Keratinocyte (primary cell): ENCODE measurements at regions not wholly inside any gene's neighbourhood (a gene's known extent, or its start where the extent isn't known, plus 50 kb on each side); places are given as distances from the start of the nearest gene placed in this dataset.

Experiments
- DNase-seq: peaks from one replicate; pipeline ENCODE4 v3.0.0-alpha.2; 2011; ENCODE audit warnings: low read depth, missing footprints, low spot score
- FAIRE-seq: peaks from 2 replicates; lab custom pipeline; 2011; peaks lifted over from hg19 to GRCh38; lab: Jason Lieb, UNC
- H2AFZ ChIP-seq: 2 replicates; pipeline ENCODE4 v1.6.0; 2012; ENCODE audit warnings: low read length, control low read depth, inconsistent platforms; ENCODE audit not compliant: control insufficient read depth
- H3K27ac ChIP-seq: 2 replicates; pipeline ENCODE4 v1.5.1; 2011; ENCODE audit warnings: low read length; ENCODE audit not compliant: control insufficient read depth, insufficient read depth
- H3K27me3 ChIP-seq: 3 replicates; pipeline ENCODE4 v1.6.0; 2011; ENCODE audit warnings: low read length; ENCODE audit not compliant: control insufficient read depth, insufficient read depth; ENCODE audit errors: extremely low read depth
- H3K36me3 ChIP-seq, 2 experiments: 2 replicates in 1 of 2; 3 replicates in 1 of 2; pipeline ENCODE4 v1.5.1; 2011; ENCODE audit warnings: low read length in 2 of 2, mild to moderate bottlenecking in 1 of 2; ENCODE audit not compliant: control insufficient read depth in 2 of 2, insufficient read depth in 2 of 2; ENCODE audit errors: extremely low read depth in 1 of 2
- H3K4me1 ChIP-seq: 3 replicates; pipeline ENCODE4 v1.5.1; 2011; ENCODE audit warnings: low read length; ENCODE audit not compliant: control insufficient read depth, insufficient read depth; ENCODE audit errors: extremely low read depth
- H3K4me2 ChIP-seq: 3 replicates; pipeline ENCODE4 v1.6.0; 2011; ENCODE audit warnings: low read depth, low read length; ENCODE audit not compliant: control insufficient read depth, insufficient read depth; ENCODE audit errors: extremely low read depth
- H3K4me3 ChIP-seq, 3 experiments: fragments of 200-600 bp in 1 of 3; sonication (generic) in 1 of 3; 2 replicates in 2 of 3; 3 replicates in 1 of 3; pipeline ENCODE4 v1.5.1; 2011 to 2016; ENCODE audit warnings: low read length in 3 of 3, mild to moderate bottlenecking in 3 of 3, control low read depth in 2 of 3, inconsistent platforms in 1 of 3, low read depth in 1 of 3, mixed read lengths in 1 of 3, mixed run types in 1 of 3, moderate library complexity in 1 of 3; ENCODE audit not compliant: control insufficient read depth in 2 of 3, insufficient read depth in 2 of 3; ENCODE audit errors: extremely low read depth in 1 of 3
- H3K79me2 ChIP-seq: 2 replicates; pipeline ENCODE4 v1.6.0; 2012; ENCODE audit warnings: low read length; ENCODE audit not compliant: control insufficient read depth, insufficient read depth
- H3K9ac ChIP-seq: 3 replicates; pipeline ENCODE4 v1.6.0; 2011; ENCODE audit warnings: low read length; ENCODE audit not compliant: control insufficient read depth, insufficient read depth; ENCODE audit errors: extremely low read depth
- H3K9me1 ChIP-seq: 3 replicates; pipeline ENCODE4 v1.6.0; 2011; ENCODE audit warnings: low read length; ENCODE audit not compliant: control insufficient read depth, insufficient read depth; ENCODE audit errors: extremely low read depth
- H3K9me3 ChIP-seq: 2 replicates; pipeline ENCODE4 v1.5.1; 2012; ENCODE audit warnings: low read depth, low read length; ENCODE audit not compliant: control insufficient read depth
- H4K20me1 ChIP-seq: 3 replicates; pipeline ENCODE4 v1.6.0; 2011; ENCODE audit warnings: low read length; ENCODE audit not compliant: control insufficient read depth, insufficient read depth; ENCODE audit errors: extremely low read depth
- CTCF ChIP-seq, 3 experiments: IDR thresholded peaks in 1 of 3; conservative IDR thresholded peaks in 1 of 3; optimal IDR thresholded peaks in 1 of 3; 2 replicates in 2 of 3; 3 replicates in 1 of 3; pipeline versions ENCODE3 to v1.5.1; 2011; ENCODE audit warnings: low read length in 3 of 3, mild to moderate bottlenecking in 3 of 3, moderate library complexity in 2 of 3, control low read depth in 1 of 3, inconsistent platforms in 1 of 3; ENCODE audit not compliant: insufficient read depth in 2 of 3; ENCODE audit errors: extremely low read depth in 1 of 3
- EZH2 ChIP-seq: IDR thresholded peaks from one replicate; pipeline ENCODE4 v1.6.1; 2012; ENCODE audit warnings: inconsistent platforms, mild to moderate bottlenecking, low read length, moderate library complexity
- dilution Hi-C: fragments of 300-500 bp; cut with MboI; formaldehyde crosslinking; loops from one replicate; pipeline ENCODE4 v1.7.0; 2020; ENCODE audit warnings: low sequenced_read_pairs; ENCODE audit not compliant: extremely low pct_ligation_motif_present

GRCh38 chr1:198865319-198865718 is 226.5 kb downstream of the PTPRC start:
- Histone ChIP-seq H3K4me3 (no peak overlapping the region), H3K79me2 (no peaks in the 10 kb centered on the region), H4K20me1 (no peaks in the 10 kb centered on the region), H3K9me3 (no peaks in the 10 kb centered on the region), H3K36me3 (no peaks in the 10 kb centered on the region), H3K27me3 (no peaks in the 10 kb centered on the region), H3K4me1 (no peaks in the 10 kb centered on the region), H3K9me1 (no peaks in the 10 kb centered on the region), H3K4me2 (no peak overlapping the region), H3K9ac (no peak overlapping the region), H3K27ac (no peak overlapping the region), H2AFZ (no peak overlapping the region)
- FAIRE-seq, result no peak
- TF ChIP-seq CTCF (optimal IDR thresholded peaks at IDR 0.05 in 1 of 3, IDR thresholded peaks at IDR 0.05 in 1 of 3, conservative IDR thresholded peaks at IDR 0.05 in 1 of 3; ENCODE audit: extremely low read depth in 1 of 3, insufficient read depth in 2 of 3, low read length in 3 of 3) (no peak), EZH2 (no peak)
- dilution Hi-C loops, result no loop called here
- no peak for DNase-seq

GRCh38 chr1:198867182-198867581 is 228.3 kb downstream of the PTPRC start:
- Histone ChIP-seq H3K9me1 (no peaks in the 10 kb centered on the region), H2AFZ (no peak overlapping the region), H3K27me3 (no peaks in the 10 kb centered on the region), H3K4me1 (no peaks in the 10 kb centered on the region), H4K20me1 (no peaks in the 10 kb centered on the region), H3K79me2 (no peaks in the 10 kb centered on the region), H3K9me3 (no peaks in the 10 kb centered on the region), H3K9ac (no peak overlapping the region), H3K27ac (no peak overlapping the region), H3K4me2 (no peak overlapping the region), H3K36me3 (no peaks in the 10 kb centered on the region), H3K4me3 (no peak overlapping the region)
- FAIRE-seq, result no peak
- dilution Hi-C loops, result no loop called here
- TF ChIP-seq EZH2, result no peak
- no peak for TF ChIP-seq CTCF (optimal IDR thresholded peaks at IDR 0.05 in 1 of 3, IDR thresholded peaks at IDR 0.05 in 1 of 3, conservative IDR thresholded peaks at IDR 0.05 in 1 of 3; ENCODE audit: extremely low read depth in 1 of 3, insufficient read depth in 2 of 3, low read length in 3 of 3)
- no peak for DNase-seq
